ENCODE measurements at regions not wholly inside any gene's neighbourhood (a gene's known extent, or its start where the extent isn't known, plus 50 kb on each side); places are given as distances from the start of the nearest gene placed in this dataset.

GRCh38 chr16:5465714-5466113 is 368.1 kb upstream of the EEF2KMT start:
- FAIRE-seq, result no peak
- no peak for DNase-seq (ENCODE audit: low spot score)

DNA sequence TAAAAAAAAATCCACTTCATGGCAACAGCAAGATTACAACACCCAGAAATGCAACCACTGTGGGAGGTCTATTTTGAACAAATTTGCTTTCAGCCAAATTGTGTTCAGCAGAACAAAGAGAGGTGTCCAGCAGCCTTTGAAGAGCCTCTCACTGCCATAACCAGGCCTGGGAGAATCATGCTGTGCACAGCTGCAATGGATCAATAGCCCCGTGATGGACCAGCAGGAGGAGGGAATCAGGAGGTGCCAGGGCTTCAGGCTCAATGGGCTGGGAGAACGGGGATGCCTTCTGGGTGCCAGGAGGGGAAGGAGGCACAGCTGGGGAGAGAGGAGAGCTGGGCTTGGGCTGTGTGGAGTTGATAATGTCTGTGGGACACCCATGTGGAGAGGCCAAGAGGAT is 366.2 kb upstream of the EEF2KMT start:
- no peak for FAIRE-seq

GRCh38 chr16:5461574-5461973 is 364.0 kb upstream of the EEF2KMT start:
- FAIRE-seq (no peak), DNase-seq (ENCODE audit: low spot score) (no peak)

More for the DNA sequence above, 366.2 kb upstream of the EEF2KMT start:
- no peak for DNase-seq (ENCODE audit: low spot score)

DNA sequence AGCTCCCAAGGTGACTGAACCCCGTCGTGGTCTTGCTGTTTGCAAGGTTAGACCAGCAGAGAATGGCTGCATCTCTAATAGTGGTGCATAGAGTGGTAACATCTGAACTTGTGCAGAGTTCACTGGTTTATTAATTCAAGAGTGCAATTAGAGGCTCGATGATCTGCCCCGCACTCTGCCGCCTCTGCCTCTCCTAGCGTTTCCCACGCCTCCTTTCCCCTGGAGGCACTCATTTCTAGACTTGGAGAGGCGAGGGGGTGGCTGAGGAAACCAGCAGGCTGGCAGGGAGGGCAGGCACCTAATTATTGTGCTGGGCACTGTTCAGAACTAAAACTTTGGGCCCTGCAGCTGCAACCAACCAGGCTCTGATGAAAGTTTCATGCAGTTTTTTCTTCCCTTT is 363.5 kb upstream of the EEF2KMT start:
- no peak for DNase-seq (ENCODE audit: low spot score)
- FAIRE-seq, result no peak

DNA sequence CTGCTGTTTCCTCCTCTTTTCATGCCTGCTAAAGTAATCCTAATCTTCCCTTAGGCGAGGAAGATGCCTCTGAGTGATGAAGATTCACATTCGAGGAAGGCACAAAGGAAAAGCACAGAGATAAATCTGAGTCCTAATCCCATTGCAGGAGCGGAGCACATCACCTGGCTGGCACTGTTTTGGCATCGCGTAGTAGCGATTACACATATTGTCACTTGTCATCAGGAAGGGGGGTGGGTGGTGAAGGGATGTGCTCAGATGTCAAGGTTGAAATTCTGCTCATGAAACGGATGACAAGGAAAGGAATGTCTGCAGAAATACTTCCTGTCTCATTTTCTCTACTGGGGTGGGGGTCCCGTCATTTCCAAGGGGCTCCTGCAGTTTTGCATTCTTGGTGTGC is 363.1 kb upstream of the EEF2KMT start:
- DNase-seq (ENCODE audit: low spot score) (no peak), FAIRE-seq (no peak)

DNA sequence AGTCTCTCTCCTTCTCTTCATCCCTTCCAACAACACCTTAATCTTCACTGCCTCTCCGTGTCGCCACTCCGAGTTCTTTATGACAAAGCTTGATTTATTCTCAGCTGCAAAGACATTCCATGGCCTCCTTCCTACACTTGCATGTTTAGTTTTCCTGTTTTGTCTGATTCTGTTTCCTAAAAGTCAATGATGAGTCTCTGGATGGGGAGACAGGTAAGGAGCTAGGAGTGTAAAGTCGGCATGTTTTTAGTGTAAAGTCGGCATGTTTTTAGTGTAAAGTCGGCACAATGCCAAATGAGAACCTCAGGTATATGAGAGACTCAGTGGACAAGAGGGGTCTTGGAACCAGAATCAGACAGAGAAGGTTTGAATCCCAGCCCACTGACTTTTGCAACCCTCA is 362.3 kb upstream of the EEF2KMT start:
- FAIRE-seq, result no peak
- DNase-seq (ENCODE audit: low spot score), result no peak

- no peak for DNase-seq (ENCODE audit: low spot score)
- FAIRE-seq, result no peak
Observed at GRCh38 chr16:5455110-5455509, 357.5 kb upstream of the EEF2KMT start.

DNA sequence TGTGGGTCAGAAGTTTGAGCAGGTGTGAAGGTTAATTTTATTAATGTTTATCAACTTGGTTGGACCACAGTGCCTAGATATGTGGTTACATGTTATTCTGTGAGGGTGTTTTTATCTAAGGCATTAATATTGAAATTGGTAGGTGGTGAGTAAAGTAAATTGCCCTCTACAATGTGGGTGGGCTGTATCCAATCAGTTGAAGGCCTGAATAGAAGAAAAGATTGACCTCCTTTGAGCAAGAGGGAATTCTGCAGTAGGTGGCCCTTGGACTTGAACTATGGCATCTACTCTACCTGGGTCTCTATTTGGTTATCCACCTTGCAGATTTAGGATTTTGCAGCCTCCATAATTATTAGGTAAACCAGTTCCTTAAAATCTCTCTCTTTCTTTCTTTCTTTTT is 356.8 kb upstream of the EEF2KMT start:
- FAIRE-seq (no peak), DNase-seq (ENCODE audit: low spot score) (no peak)

DNA sequence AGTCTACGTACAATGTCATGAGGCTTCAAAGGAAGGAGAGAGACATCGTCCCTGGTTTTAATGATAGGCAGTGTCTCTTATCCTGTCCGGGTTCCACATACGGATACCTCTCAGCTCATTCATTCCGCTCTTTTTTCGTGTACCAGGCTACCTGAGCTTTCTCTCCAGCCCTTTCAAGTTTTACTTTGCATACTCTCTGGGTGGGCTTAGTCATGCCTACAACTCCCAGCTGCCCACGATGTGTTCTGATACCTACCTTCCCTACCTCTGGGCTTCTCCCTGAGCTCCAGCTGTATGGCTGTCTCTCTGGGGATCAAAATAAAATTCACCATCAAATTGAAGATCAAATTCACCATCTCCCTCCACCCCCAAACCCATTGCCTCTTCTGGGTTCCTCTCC is 354.0 kb upstream of the EEF2KMT start:
- DNase-seq (ENCODE audit: low spot score) (no peak), FAIRE-seq (no peak)

DNA sequence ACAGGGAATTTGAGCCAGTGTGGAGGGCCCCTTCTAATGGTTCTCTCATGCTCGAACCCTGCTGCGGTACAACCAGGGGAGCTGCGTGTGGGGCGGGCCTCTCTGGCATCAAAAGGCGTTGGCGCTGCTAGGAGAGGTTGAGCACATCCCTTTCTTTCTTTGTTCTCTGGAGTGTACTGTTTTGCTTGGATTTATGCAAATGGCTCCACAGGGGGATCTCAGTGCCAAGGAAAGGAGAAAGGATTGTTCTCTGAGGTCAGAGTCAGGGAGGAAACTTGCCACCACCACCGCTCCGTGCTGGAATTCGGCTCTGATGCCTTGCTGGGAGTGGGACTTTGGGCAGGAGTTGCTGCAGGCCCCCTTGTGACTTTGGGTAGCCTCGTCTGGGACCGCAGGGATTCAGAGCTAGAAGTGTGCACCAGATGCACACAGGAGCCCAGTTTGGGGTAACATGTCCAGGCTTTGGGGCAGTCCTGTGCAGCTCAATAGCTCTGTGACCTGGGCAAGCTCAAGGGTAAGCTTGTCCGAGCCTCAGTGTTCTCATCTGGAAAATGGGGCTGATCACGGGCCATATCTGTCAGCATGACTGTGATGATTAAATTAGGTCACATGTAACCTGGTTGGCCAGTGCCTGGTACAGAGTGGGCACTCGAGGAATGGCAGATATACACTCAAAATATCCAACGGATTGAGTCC is 353.0 kb upstream of the EEF2KMT start:
- FAIRE-seq, result no peak
- DNase-seq (ENCODE audit: low spot score), result no peak

- DNase-seq (ENCODE audit: low spot score) (no peak), FAIRE-seq (no peak)
Observed at GRCh38 chr16:5449901-5450300, 352.3 kb upstream of the EEF2KMT start.

- DNase-seq (ENCODE audit: low spot score) (no peak), FAIRE-seq (no peak)
Observed at GRCh38 chr16:5448798-5449197, 351.2 kb upstream of the EEF2KMT start.

DNA sequence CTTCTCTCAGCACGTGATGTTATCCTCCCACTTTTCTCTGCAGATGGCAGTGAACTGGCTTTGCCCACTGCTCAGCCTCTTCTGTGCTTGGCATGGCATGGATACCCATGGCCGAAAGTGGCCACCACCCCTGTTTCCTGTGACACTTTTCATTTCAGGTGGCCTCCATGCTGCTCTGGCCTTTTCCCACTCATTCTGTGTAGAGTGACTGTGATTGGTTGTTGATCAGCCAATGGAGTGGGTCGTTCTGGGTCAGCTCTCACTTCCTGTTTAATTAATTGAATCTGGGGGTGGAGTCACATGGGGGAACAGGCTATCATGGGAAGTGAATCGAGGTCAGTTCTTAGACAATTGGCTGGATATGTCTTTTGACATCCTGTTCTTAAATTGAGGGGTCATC is 350.1 kb upstream of the EEF2KMT start:
- DNase-seq (ENCODE audit: low spot score), result no peak
- no peak for FAIRE-seq

DNA sequence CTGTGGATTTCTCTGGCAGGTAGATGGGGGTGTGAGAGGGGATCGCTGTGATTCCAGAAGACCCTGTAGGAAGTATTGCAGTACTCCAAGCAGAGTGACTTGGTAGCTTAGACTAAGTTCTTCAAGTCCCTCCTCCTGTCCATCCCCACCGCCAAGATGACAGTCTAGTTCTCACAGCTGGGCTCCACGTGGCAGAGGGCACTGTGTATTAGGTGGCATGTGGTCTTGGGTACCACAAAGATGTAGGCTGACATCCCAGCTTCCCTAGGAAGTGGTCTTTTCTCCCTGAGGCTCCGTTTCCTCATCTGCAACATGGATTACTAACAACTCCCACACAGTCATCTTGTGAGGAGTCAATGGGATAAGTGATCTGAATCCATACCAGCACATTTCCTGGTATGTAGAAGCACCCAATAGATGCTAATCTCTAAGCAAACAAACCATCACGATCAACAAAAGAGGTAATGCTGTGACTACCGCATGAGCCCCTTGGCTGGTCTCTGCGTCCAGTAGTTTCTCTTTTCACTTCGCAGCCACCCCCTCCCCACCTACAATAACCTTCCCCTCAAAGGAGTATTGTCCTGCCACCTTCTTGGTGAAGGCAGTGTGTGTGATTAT is 349.1 kb upstream of the EEF2KMT start:
- DNase-seq (ENCODE audit: low spot score) (no peak), FAIRE-seq (no peak)

DNA sequence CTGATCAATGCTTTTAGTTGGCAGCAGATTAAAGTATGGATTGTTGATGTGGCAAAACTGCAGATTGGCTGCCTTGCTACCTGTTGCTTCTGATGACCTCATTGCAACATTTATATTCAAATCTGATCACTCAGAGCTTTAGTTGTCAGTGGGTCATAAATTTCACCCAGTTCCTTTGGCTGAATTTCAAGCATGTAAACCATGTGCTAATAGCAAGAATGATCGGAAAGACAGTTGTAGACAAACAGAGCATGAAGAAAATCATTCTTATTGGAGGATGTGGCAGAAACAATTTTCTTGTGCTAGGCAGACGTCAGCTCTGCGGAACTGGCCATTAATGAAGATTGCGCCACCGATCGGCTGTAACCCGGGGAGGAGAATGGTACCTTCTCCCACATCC is 346.6 kb upstream of the EEF2KMT start:
- FAIRE-seq (no peak), DNase-seq (ENCODE audit: low spot score) (no peak)

GRCh38 chr16:5442986-5443385 is 345.4 kb upstream of the EEF2KMT start:
- FAIRE-seq, result no peak

GRCh38 chr16:5442054-5442453 is 344.5 kb upstream of the EEF2KMT start:
- DNase-seq (ENCODE audit: low spot score) (no peak), FAIRE-seq (peak; percentile 32)

More at GRCh38 chr16:5442986-5443385, 345.4 kb upstream of the EEF2KMT start:
- DNase-seq (ENCODE audit: low spot score), result no peak

- FAIRE-seq (peak; percentile 96), DNase-seq (ENCODE audit: low spot score) (peak; percentile 84)
Observed at GRCh38 chr16:5438591-5438990, 341.0 kb upstream of the EEF2KMT start.

- DNase-seq (ENCODE audit: low spot score), result no peak
- no peak for FAIRE-seq
Observed at GRCh38 chr16:5433587-5433986, 336.0 kb upstream of the EEF2KMT start.

- DNase-seq (ENCODE audit: low spot score), result no peak
- no peak for FAIRE-seq
Observed at GRCh38 chr16:5432166-5432565, 334.6 kb upstream of the EEF2KMT start.

GRCh38 chr16:5430598-5430997 is 333.0 kb upstream of the EEF2KMT start:
- no peak for FAIRE-seq

DNA sequence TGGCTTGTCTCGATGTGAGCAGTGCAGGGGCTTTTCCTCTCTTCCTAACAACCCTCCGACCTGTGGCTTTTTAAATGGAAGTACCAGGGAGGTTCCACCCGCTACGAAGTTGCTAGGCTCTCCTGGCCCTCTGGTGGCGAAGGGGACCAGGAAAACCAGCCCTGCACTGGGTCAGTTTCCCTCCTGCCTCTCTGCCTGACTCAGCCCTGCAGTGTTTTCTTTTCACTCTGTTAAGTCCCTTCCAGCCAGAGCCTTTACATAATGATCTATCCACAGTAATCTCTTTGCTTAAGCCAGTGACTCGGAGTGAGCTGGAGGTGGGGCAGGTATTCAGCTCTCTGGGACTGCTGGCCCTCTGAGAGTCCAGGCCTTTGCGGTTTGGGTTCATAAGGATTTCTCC is 331.3 kb upstream of the EEF2KMT start:
- peak; percentile 5 for FAIRE-seq
- DNase-seq (ENCODE audit: low spot score), result peak; percentile 36

More at GRCh38 chr16:5430598-5430997, 333.0 kb upstream of the EEF2KMT start:
- DNase-seq (ENCODE audit: low spot score), result no peak

DNA sequence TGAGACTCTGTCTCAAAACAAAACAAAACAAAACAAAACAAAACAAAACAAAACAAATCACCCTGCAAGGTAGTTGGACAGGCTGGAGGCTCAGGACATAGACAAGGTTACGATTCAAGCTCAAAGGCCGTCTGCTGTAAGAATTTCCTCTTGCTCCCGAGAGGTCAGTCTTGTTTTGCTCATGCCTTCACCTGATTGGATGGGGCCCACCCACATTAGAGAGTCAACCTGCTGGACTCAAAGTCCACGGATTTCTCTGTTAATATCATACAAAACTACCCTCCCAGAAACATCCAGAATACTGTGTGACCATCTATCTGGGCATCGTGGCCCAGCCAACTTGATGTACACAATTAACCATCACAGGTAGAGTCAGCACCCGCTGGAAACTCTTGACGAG is 330.0 kb upstream of the EEF2KMT start:
- FAIRE-seq (no peak), DNase-seq (ENCODE audit: low spot score) (no peak)
